ENCODE measurements at regions not wholly inside any gene's neighbourhood (a gene's known extent, or its start where the extent isn't known, plus 50 kb on each side); places are given as distances from the start of the nearest gene placed in this dataset.

- TF ChIP-seq CTCF (conservative IDR thresholded peaks at IDR 0.05 in 1 of 2, IDR thresholded peaks at IDR 0.05 in 1 of 2; ENCODE audit: extremely low read depth in 1 of 2, insufficient read depth in 1 of 2, low read depth in 1 of 2, low read length in 2 of 2) (no peak), EZH2 (IDR thresholded peaks at IDR 0.05; ENCODE audit: borderline replicate concordance, low read length) (no peak)
These were observed 154.2 kb downstream of the ZNF326 start for GRCh38 chr1:90149101-90149500.

Measured in mammary epithelial cell (primary cell).